Astrocyte of the cerebellum (primary cell): ENCODE measurements at regions not wholly inside any gene's neighbourhood (a gene's known extent, or its start where the extent isn't known, plus 50 kb on each side); places are given as distances from the start of the nearest gene placed in this dataset.
A peak's percentile ranks its signal among the peaks of the same experiment; 100 is the strongest.

ENCODE experiments used
- DNase-seq: peaks from one replicate; pipeline ENCODE4 v3.0.0-alpha.2; 2011; ENCODE audit warnings: low read depth
- H3K4me3 ChIP-seq: 2 replicates; pipeline ENCODE4 v1.5.1; 2011; ENCODE audit warnings: mild to moderate bottlenecking, low read depth, low read length, moderate library complexity
- in situ Hi-C: cut with HindIII; loops from 2 replicates; pipeline ENCODE4 v1.10.0; 2017; ENCODE audit warnings: low sequenced_read_pairs
- TF ChIP-seq, protein P1 (sequence below): IDR thresholded peaks from 2 replicates; pipeline ENCODE4 v1.5.1; 2012; ENCODE audit warnings: low read length, low read depth, moderate library complexity, mild to moderate bottlenecking; ENCODE audit errors: missing control alignments

DNA sequence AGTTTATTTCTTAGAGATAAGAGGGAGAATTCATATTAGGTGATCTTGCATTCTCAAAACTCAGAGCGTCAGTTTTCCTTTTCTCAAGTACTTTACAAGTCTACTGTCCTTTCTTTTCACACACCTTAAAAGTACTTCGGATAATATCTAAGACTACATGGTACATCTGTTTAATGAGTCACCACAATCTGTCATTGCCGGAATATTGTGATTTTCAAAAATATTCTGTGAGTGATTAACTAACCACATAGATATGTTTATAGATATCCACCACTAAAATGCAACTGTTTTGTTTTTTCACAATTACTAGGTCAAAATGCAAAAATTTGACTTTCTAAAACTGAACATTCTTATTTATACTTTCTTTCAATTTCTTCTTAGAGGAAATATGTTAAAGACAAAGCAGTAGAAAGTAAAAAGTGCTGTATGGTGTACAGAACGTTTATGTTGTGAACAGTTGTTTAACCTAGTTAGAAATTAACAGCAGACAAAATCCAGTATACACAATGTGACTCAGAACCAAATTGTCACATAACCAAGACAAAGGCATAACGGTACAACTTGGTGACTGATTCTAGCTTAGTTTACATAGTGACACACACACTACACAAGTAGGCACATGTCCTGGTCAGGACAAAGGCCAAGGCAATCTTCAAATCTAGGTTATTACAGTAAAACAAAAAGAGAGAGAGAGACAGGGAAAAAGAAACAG, 482.9 kb downstream of the NAF1 start:
- TF ChIP-seq, protein P1, sequence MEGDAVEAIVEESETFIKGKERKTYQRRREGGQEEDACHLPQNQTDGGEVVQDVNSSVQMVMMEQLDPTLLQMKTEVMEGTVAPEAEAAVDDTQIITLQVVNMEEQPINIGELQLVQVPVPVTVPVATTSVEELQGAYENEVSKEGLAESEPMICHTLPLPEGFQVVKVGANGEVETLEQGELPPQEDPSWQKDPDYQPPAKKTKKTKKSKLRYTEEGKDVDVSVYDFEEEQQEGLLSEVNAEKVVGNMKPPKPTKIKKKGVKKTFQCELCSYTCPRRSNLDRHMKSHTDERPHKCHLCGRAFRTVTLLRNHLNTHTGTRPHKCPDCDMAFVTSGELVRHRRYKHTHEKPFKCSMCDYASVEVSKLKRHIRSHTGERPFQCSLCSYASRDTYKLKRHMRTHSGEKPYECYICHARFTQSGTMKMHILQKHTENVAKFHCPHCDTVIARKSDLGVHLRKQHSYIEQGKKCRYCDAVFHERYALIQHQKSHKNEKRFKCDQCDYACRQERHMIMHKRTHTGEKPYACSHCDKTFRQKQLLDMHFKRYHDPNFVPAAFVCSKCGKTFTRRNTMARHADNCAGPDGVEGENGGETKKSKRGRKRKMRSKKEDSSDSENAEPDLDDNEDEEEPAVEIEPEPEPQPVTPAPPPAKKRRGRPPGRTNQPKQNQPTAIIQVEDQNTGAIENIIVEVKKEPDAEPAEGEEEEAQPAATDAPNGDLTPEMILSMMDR = no peak
- H3K4me3 ChIP-seq = no peak overlapping the region
- in situ Hi-C loops = no loop called here
- peak; percentile 16 for DNase-seq

DNA sequence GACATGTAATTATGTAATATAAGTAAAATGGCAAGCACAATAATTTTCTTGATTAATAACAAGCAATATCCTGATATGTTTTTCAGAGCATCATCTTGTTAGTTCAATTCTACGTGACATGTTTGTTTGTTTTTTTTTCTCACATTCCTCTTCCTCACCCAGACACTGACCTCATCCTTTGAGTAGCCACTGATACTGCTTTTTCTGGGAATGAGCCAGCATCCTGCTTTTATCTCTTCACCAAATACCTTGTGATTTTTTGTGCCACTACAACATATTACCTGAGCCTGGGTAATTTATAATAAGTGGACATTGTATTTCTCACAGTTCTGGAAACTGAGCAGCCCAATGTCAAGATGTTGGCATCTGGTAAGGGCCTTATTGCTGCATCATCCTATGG, 484.0 kb downstream of the NAF1 start:
- TF ChIP-seq, protein P1 = no peak
- H3K4me3 ChIP-seq = no peak overlapping the region
- in situ Hi-C loops = no loop called here
- no peak for DNase-seq

DNA sequence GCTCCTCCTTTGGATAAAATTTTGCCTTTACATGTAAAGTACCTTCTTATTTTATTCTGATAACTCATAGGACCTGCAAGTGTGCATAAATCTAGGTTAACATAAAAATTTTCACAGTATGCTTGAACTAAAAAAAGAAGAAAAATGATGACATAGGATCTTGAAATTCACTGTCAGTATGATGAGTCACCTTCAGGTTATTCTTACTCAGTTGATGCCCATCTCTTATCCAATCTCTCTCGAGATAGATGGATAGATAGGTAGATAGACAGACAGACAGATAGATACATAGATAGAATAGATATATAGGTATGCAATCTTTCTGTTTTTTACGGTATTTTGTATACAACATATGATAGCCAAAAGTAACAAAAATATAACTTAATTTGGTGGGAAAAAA, 485.5 kb downstream of the NAF1 start:
- H3K4me3 ChIP-seq = no peak overlapping the region
- in situ Hi-C loops = no loop called here
- TF ChIP-seq, protein P1 = no peak
- no peak for DNase-seq

DNA sequence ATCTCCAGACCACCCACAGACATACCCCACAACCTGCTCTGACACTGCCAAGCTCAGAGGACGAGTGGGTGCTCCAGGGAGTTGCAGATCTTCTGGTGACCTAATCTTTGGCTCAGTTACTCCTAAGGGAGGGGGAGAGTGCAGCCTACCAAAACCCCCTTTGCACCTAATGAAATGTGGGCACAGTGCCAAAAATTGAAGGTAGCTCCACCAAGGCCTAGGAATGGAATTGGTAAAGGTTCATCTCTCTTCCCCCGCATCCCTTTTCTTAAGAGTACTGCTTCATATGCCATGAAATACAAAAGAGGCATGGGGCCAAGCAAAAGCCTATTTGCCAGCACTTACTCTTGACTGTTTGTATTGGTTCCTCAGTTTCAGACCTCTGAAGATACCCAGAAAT, 491.0 kb downstream of the NAF1 start:
- TF ChIP-seq, protein P1 = no peak
- DNase-seq = no peak

DNA sequence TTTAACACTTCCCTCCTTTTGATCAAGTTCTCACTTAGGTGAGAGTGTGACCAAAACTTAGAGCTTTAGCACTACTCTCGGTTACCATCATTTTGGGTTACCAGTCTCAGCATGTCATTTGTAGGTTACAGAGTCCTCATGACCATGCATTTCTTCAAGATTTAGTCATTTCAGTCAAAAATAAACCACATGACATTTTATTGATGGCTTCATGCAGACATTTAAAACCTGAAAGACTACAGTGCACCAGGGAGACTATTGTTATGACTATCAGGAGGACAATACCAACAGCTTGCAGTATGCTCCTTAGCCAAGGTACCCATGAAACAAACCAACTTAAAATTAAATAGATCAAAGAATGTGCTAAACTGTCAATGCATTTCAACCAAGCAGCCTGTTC, 498.1 kb upstream of the FSTL5 start:
- no peak for DNase-seq
- no peak overlapping the region for H3K4me3 ChIP-seq
- TF ChIP-seq, protein P1 = no peak
- in situ Hi-C loops = no loop called here

More for the DNA sequence above, 491.0 kb downstream of the NAF1 start:
- no peak overlapping the region for H3K4me3 ChIP-seq
- in situ Hi-C loops = no loop called here

DNA sequence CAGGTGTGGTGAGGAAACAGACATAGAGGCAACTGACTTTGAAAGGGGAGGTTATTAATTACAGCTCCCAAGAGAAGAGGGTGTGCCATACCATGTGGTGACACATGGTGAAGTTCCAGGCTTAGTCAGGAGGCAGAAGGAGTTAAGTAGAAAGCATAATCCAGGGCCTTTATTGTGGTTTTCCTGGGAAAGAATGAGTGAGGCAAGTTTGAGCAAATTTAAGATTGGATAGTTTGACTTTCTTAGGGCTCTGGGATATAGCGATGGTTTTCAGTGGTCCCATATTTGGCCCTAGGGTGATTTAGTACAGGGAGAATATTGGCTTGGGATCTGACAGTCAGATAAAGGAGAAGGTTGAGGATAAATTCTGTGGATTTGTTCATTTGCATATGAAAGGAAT, 495.9 kb upstream of the FSTL5 start:
- in situ Hi-C loops = no loop called here
- peak; percentile 39 for DNase-seq
- TF ChIP-seq, protein P1 = no peak
- no peak overlapping the region for H3K4me3 ChIP-seq
